ENCODE measurements at regions not wholly inside any gene's neighbourhood (a gene's known extent, or its start where the extent isn't known, plus 50 kb on each side); places are given as distances from the start of the nearest gene placed in this dataset.

- no peak overlapping the region for H3K4me2 ChIP-seq (ENCODE audit: low read length)
- no peak overlapping the region for H3K9ac ChIP-seq (ENCODE audit: low read length)
- no peak overlapping the region for H3K23ac ChIP-seq (ENCODE audit: low read length)
- no peak overlapping the region for H4K5ac ChIP-seq (ENCODE audit: low read length)
- H3K79me1 ChIP-seq (ENCODE audit: low read length), result no peaks in the 10 kb centered on the region
- H3K56ac ChIP-seq (ENCODE audit: low read length), result no peak overlapping the region
- H3K27ac ChIP-seq (ENCODE audit: low read depth, low read length), result no peak overlapping the region
- H2BK120ac ChIP-seq (ENCODE audit: low read depth, low read length), result no peak overlapping the region
- no peak overlapping the region for H3K18ac ChIP-seq (ENCODE audit: low read length)
- no peak for DNase-seq
- H3K4me1 ChIP-seq (ENCODE audit: control insufficient read depth, low read depth, low read length), result no peaks in the 10 kb centered on the region
- H3K4me3 ChIP-seq (ENCODE audit: low read length), result no peak overlapping the region
- no peak overlapping the region for H2BK15ac ChIP-seq (replicated peaks; ENCODE audit: low read depth)
- H4K8ac ChIP-seq (ENCODE audit: low read depth, low read length), result no peak overlapping the region
- H3K4ac ChIP-seq (ENCODE audit: low read depth, low read length), result no peak overlapping the region
- no peak overlapping the region for H2BK5ac ChIP-seq (ENCODE audit: low read length)
- H2AK5ac ChIP-seq (ENCODE audit: low read length), result no peak overlapping the region
- no CpG with 5 or more reads among the region's 1 CpG for WGBS (ENCODE audit: extremely low coverage, insufficient coverage, low lambda C conversion rate)
- no peaks in the 10 kb centered on the region for H3K36me3 ChIP-seq (ENCODE audit: control insufficient read depth, insufficient read depth, low read length)
- no peaks in the 10 kb centered on the region for H3K79me2 ChIP-seq (ENCODE audit: control insufficient read depth, insufficient read depth, low read length)
- no peaks in the 10 kb centered on the region for H3K27me3 ChIP-seq (ENCODE audit: insufficient read depth, low read length, poor library complexity)
Observed at GRCh38 chr6:50661636-50662035, 51.7 kb upstream of the TFAP2D start.

Measured in mesendoderm (in vitro differentiated cells).